Astrocyte of the cerebellum (primary cell): ENCODE measurements at regions not wholly inside any gene's neighbourhood (a gene's known extent, or its start where the extent isn't known, plus 50 kb on each side); places are given as distances from the start of the nearest gene placed in this dataset.

Experiments
- DNase-seq: peaks from one replicate; pipeline ENCODE4 v3.0.0-alpha.2; 2011; ENCODE audit warnings: low read depth
- H3K4me3 ChIP-seq: 2 replicates; pipeline ENCODE4 v1.5.1; 2011; ENCODE audit warnings: mild to moderate bottlenecking, low read depth, low read length, moderate library complexity
- in situ Hi-C: cut with HindIII; loops from 2 replicates; pipeline ENCODE4 v1.10.0; 2017; ENCODE audit warnings: low sequenced_read_pairs
- TF ChIP-seq, protein P1 (sequence below): IDR thresholded peaks from 2 replicates; pipeline ENCODE4 v1.5.1; 2012; ENCODE audit warnings: low read length, low read depth, moderate library complexity, mild to moderate bottlenecking; ENCODE audit errors: missing control alignments

DNA sequence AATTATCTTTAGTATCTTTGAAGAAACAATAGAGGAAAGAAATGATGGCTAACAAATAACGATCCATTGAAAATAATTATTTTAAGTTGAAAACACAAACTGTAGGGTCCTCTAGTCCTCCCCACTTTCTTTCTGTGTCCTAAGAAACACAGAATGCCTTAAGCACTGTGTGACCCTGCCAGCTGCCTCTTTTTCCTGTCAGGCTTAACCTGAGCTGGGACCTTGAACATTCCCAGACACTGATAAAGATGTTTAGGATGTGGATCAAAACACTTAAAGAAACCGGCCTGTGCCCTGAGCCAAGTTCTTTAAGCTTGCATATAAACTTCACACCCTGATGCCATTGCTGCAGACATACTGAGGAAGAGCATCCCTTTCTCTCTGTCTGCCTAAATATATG lies 755.4 kb upstream of the VRK2 start:
- no peak for DNase-seq
- TF ChIP-seq, protein P1, sequence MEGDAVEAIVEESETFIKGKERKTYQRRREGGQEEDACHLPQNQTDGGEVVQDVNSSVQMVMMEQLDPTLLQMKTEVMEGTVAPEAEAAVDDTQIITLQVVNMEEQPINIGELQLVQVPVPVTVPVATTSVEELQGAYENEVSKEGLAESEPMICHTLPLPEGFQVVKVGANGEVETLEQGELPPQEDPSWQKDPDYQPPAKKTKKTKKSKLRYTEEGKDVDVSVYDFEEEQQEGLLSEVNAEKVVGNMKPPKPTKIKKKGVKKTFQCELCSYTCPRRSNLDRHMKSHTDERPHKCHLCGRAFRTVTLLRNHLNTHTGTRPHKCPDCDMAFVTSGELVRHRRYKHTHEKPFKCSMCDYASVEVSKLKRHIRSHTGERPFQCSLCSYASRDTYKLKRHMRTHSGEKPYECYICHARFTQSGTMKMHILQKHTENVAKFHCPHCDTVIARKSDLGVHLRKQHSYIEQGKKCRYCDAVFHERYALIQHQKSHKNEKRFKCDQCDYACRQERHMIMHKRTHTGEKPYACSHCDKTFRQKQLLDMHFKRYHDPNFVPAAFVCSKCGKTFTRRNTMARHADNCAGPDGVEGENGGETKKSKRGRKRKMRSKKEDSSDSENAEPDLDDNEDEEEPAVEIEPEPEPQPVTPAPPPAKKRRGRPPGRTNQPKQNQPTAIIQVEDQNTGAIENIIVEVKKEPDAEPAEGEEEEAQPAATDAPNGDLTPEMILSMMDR = no peak
- in situ Hi-C loops = no loop called here
- H3K4me3 ChIP-seq = no peak overlapping the region

DNA sequence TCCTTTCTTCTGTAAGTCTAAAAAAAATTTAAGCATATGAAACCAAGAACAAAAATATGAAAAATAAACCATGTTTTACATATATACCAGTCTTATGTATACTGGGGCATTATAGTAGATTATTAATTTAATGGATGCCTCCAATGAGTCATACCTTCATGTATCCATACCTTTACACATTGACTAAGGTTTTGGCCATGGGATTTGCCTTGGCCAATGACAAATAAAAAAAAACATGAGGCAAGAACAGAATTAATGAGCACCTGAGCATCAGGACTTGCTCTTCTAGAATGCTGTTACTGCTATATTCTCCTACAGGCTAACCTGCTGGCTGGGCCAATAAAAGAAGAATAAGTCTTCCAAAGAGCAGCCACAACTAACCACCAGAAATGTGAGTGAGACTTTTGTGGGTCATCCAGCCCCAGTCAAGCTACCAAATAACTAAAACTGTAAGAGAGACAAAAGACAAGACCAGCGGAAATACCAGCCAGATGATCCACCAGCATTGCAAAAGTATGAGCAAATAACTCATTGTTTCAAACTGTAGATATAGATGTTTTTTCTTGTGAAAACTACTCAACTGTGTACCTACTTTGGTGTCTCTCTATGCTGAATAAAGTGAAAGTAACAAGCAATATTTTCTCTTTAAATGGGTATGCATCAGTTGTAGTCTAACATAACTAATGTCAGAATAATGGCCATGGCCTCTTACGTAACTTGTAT lies 749.6 kb upstream of the VRK2 start:
- in situ Hi-C loops = no loop called here
- no peak for DNase-seq
- no peak overlapping the region for H3K4me3 ChIP-seq
- TF ChIP-seq, protein P1 = no peak

DNA sequence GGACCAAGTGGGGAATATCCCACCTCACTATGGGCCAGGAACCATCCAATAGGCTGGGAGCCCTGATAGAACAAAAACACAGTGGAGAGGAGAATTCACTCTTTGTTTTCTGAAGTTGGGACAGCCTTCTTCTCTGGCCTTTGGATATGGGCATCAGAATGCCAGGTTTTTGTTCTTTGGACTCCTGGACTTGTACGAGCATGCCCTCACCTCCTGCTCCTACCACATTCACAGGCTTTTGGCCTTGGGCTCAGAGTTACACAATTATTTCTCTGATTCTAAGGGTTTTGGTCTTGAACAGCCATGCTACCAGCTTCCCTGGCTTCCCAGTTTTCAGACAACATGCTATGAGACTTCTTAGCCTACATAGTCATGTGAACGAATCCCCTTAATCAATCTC lies 732.9 kb upstream of the VRK2 start:
- DNase-seq = no peak
- no peak overlapping the region for H3K4me3 ChIP-seq
- in situ Hi-C loops = no loop called here
- TF ChIP-seq, protein P1 = no peak

DNA sequence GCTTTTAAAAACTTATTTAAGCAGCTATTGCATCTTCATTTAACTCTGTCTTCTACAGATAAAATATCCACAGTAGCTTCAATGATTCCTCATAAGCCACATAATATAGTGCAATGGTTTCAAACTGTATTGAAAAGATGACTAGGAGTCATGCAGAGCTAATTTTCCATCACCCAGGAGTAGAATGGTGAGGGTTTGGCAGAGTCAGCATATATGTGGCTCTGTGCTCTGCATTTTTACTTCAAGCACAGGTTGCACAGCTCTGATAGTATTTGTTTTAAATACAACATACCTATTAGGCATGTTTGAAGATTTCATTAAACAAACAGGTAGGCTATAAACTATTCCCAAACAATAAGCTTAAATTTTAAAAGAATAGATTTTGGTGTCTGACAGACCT lies 731.9 kb upstream of the VRK2 start:
- in situ Hi-C loops = no loop called here
- no peak for DNase-seq
- TF ChIP-seq, protein P1 = no peak
- H3K4me3 ChIP-seq = no peak overlapping the region

DNA sequence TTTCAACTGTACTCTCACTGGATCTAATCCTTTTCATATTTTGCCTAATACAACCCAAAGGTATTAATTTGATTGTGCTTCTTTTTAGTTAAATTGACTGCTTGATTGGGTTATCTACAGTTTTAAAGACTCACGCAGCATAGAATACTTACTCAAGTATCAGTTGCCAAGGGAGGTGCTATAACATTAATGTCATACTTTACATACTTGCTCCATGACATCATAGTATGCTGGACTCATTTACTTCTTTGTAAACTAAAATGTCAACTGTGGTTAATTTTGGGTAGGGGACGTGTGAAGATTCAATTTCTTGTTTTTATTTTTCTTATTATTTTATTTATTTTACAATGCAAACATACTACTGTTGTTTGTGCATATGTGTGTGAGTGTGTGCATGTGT lies 716.2 kb upstream of the VRK2 start:
- in situ Hi-C loops = no loop called here
- no peak overlapping the region for H3K4me3 ChIP-seq
- TF ChIP-seq, protein P1 = no peak
- DNase-seq = no peak

DNA sequence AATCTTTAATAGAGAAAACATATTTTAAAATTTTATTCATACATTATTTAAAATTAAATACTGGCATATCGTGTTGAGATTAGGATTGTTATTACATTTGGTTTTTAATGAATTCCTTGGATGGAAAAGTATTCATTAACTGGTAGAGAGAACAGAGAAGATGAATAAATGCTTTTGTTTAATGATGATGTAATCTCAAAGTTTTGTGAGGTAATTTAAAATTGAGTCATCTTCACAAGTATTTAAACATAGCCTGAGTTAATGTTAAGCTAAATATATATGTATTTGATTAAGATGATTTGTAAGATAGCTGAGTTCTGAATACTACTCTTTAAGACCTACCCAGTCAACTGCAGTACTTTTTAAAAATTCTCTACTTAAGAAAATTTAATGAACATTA lies 713.4 kb upstream of the VRK2 start:
- DNase-seq = no peak

More for the DNA sequence above, 713.4 kb upstream of the VRK2 start:
- H3K4me3 ChIP-seq = no peak overlapping the region
- in situ Hi-C loops = no loop called here
- TF ChIP-seq, protein P1 = no peak
